ENCODE measurements at regions not wholly inside any gene's neighbourhood (a gene's known extent, or its start where the extent isn't known, plus 50 kb on each side); places are given as distances from the start of the nearest gene placed in this dataset.

DNA sequence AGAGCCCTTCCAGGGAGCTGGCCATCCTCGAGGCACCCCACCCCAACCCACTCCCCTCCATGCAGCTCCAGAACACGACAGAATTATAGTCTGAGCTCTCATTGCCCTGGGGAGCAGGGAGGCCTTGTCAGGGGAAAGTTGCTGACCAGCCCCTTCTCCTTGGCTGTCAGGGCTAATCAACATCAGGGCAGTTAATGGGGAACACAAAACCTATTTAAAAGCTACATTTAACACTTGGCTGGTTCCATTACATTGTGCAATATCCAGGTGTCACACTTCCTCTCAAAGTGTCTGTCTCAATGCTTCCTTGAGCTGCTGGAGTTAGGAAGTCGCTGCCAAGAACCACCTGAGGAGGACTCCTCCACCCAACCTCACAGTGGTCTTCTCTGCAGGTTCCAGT is 111.8 kb upstream of the GRIK3 start:
- TF ChIP-seq CTCF (IDR thresholded peaks at IDR 0.05) = no peak
- no peak for TF ChIP-seq EP300 (IDR thresholded peaks at IDR 0.05)
- TF ChIP-seq POLR2A (IDR thresholded peaks at IDR 0.05) = no peak

All from sigmoid colon (tissue), 4 donors.